ENCODE measurements at regions not wholly inside any gene's neighbourhood (a gene's known extent, or its start where the extent isn't known, plus 50 kb on each side); places are given as distances from the start of the nearest gene placed in this dataset.

- no peak overlapping the region for H3K4me3 ChIP-seq (ENCODE audit: low read depth in 1 of 5, low read length in 5 of 5)
- no peaks in the 10 kb centered on the region for H3K4me1 ChIP-seq (ENCODE audit: control insufficient read depth in 5 of 5, insufficient read depth in 5 of 5, low read length in 5 of 5)
- no peak overlapping the region for H3K9ac ChIP-seq (ENCODE audit: low read length in 5 of 5)
- H3K27ac ChIP-seq (ENCODE audit: low read depth, low read length) = no peak overlapping the region
- H3K36me3 ChIP-seq (ENCODE audit: control insufficient read depth in 5 of 5, insufficient read depth in 5 of 5, low read length in 5 of 5) = no peaks in the 10 kb centered on the region
- no peaks in the 10 kb centered on the region for H3K9me3 ChIP-seq (ENCODE audit: control insufficient read depth in 5 of 5, low read length in 5 of 5)
- H3K27me3 ChIP-seq (ENCODE audit: control insufficient read depth in 5 of 5, insufficient read depth in 4 of 5, low read length in 5 of 5) = no peaks in the 10 kb centered on the region
Measured at GRCh38 chr10:36313142-36313541, 671.0 kb upstream of the FZD8 start.

- Histone ChIP-seq H3K4me3 (ENCODE audit: low read depth in 1 of 5, low read length in 5 of 5) (no peak overlapping the region), H3K9ac (ENCODE audit: low read length in 5 of 5) (no peak overlapping the region), H3K27ac (ENCODE audit: low read depth, low read length) (no peak overlapping the region), H3K27me3 (ENCODE audit: control insufficient read depth in 5 of 5, insufficient read depth in 4 of 5, low read length in 5 of 5) (no peaks in the 10 kb centered on the region), H3K9me3 (ENCODE audit: control insufficient read depth in 5 of 5, low read length in 5 of 5) (no peaks in the 10 kb centered on the region), H3K36me3 (ENCODE audit: control insufficient read depth in 5 of 5, insufficient read depth in 5 of 5, low read length in 5 of 5) (no peaks in the 10 kb centered on the region), H3K4me1 (ENCODE audit: control insufficient read depth in 5 of 5, insufficient read depth in 5 of 5, low read length in 5 of 5) (no peaks in the 10 kb centered on the region)
Measured at GRCh38 chr10:36303896-36304295, 661.8 kb upstream of the FZD8 start.

GRCh38 chr10:36302086-36302485, 660.0 kb upstream of the FZD8 start:
- Histone ChIP-seq H3K9ac (ENCODE audit: low read length in 5 of 5) (no peak overlapping the region), H3K27me3 (ENCODE audit: control insufficient read depth in 5 of 5, insufficient read depth in 4 of 5, low read length in 5 of 5) (no peaks in the 10 kb centered on the region), H3K27ac (ENCODE audit: low read depth, low read length) (no peak overlapping the region), H3K9me3 (ENCODE audit: control insufficient read depth in 5 of 5, low read length in 5 of 5) (no peaks in the 10 kb centered on the region), H3K4me1 (ENCODE audit: control insufficient read depth in 5 of 5, insufficient read depth in 5 of 5, low read length in 5 of 5) (no peaks in the 10 kb centered on the region), H3K4me3 (ENCODE audit: low read depth in 1 of 5, low read length in 5 of 5) (no peak overlapping the region), H3K36me3 (ENCODE audit: control insufficient read depth in 5 of 5, insufficient read depth in 5 of 5, low read length in 5 of 5) (no peaks in the 10 kb centered on the region)

- no peak overlapping the region for H3K27ac ChIP-seq (ENCODE audit: low read depth, low read length)
- H3K27me3 ChIP-seq (ENCODE audit: control insufficient read depth in 5 of 5, insufficient read depth in 4 of 5, low read length in 5 of 5) = no peaks in the 10 kb centered on the region
- H3K4me3 ChIP-seq (ENCODE audit: low read depth in 1 of 5, low read length in 5 of 5) = no peak overlapping the region
- no peaks in the 10 kb centered on the region for H3K4me1 ChIP-seq (ENCODE audit: control insufficient read depth in 5 of 5, insufficient read depth in 5 of 5, low read length in 5 of 5)
- H3K9ac ChIP-seq (ENCODE audit: low read length in 5 of 5) = no peak overlapping the region
- no peaks in the 10 kb centered on the region for H3K9me3 ChIP-seq (ENCODE audit: control insufficient read depth in 5 of 5, low read length in 5 of 5)
- no peaks in the 10 kb centered on the region for H3K36me3 ChIP-seq (ENCODE audit: control insufficient read depth in 5 of 5, insufficient read depth in 5 of 5, low read length in 5 of 5)
Measured at GRCh38 chr10:36301539-36301938, 659.4 kb upstream of the FZD8 start.

GRCh38 chr10:36301139-36301538, 659.0 kb upstream of the FZD8 start:
- Histone ChIP-seq H3K9ac (ENCODE audit: low read length in 5 of 5) (no peak overlapping the region), H3K36me3 (ENCODE audit: control insufficient read depth in 5 of 5, insufficient read depth in 5 of 5, low read length in 5 of 5) (no peaks in the 10 kb centered on the region), H3K27me3 (ENCODE audit: control insufficient read depth in 5 of 5, insufficient read depth in 4 of 5, low read length in 5 of 5) (no peaks in the 10 kb centered on the region), H3K9me3 (ENCODE audit: control insufficient read depth in 5 of 5, low read length in 5 of 5) (no peaks in the 10 kb centered on the region), H3K4me3 (ENCODE audit: low read depth in 1 of 5, low read length in 5 of 5) (no peak overlapping the region), H3K4me1 (ENCODE audit: control insufficient read depth in 5 of 5, insufficient read depth in 5 of 5, low read length in 5 of 5) (no peaks in the 10 kb centered on the region), H3K27ac (ENCODE audit: low read depth, low read length) (no peak overlapping the region)

- H3K36me3 ChIP-seq (ENCODE audit: control insufficient read depth in 5 of 5, insufficient read depth in 5 of 5, low read length in 5 of 5) = no peaks in the 10 kb centered on the region
Measured at GRCh38 chr10:36283827-36284226, 641.7 kb upstream of the FZD8 start.

GRCh38 chr10:36281831-36282331, 639.8 kb upstream of the FZD8 start:
- H3K27me3 ChIP-seq (ENCODE audit: control insufficient read depth in 5 of 5, insufficient read depth in 4 of 5, low read length in 5 of 5) = no peaks in the 10 kb centered on the region
- H3K4me3 ChIP-seq (ENCODE audit: low read depth in 1 of 5, low read length in 5 of 5) = no peak overlapping the region
- H3K27ac ChIP-seq (ENCODE audit: low read depth, low read length) = no peak overlapping the region
- no peaks in the 10 kb centered on the region for H3K36me3 ChIP-seq (ENCODE audit: control insufficient read depth in 5 of 5, insufficient read depth in 5 of 5, low read length in 5 of 5)
- H3K4me1 ChIP-seq (ENCODE audit: control insufficient read depth in 5 of 5, insufficient read depth in 5 of 5, low read length in 5 of 5) = no peaks in the 10 kb centered on the region
- no peak overlapping the region for H3K9ac ChIP-seq (ENCODE audit: low read length in 5 of 5)
- H3K9me3 ChIP-seq (ENCODE audit: control insufficient read depth in 5 of 5, low read length in 5 of 5) = peaks cover 0 to 16% (median 4%) of the 10 kb centered on the region in 5 donors

More at GRCh38 chr10:36283827-36284226, 641.7 kb upstream of the FZD8 start:
- H3K27me3 ChIP-seq (ENCODE audit: control insufficient read depth in 5 of 5, insufficient read depth in 4 of 5, low read length in 5 of 5) = no peaks in the 10 kb centered on the region
- no peak overlapping the region for H3K27ac ChIP-seq (ENCODE audit: low read depth, low read length)
- no peaks in the 10 kb centered on the region for H3K4me1 ChIP-seq (ENCODE audit: control insufficient read depth in 5 of 5, insufficient read depth in 5 of 5, low read length in 5 of 5)
- H3K4me3 ChIP-seq (ENCODE audit: low read depth in 1 of 5, low read length in 5 of 5) = no peak overlapping the region
- peaks cover 8 to 32% (median 12%) of the 10 kb centered on the region in 5 donors for H3K9me3 ChIP-seq (ENCODE audit: control insufficient read depth in 5 of 5, low read length in 5 of 5)
- no peak overlapping the region for H3K9ac ChIP-seq (ENCODE audit: low read length in 5 of 5)

GRCh38 chr10:36280890-36281499, 638.9 kb upstream of the FZD8 start:
- peaks cover 0 to 7% (median 0%) of the 10 kb centered on the region in 5 donors for H3K9me3 ChIP-seq (ENCODE audit: control insufficient read depth in 5 of 5, low read length in 5 of 5)
- no peak overlapping the region for H3K4me3 ChIP-seq (ENCODE audit: low read depth in 1 of 5, low read length in 5 of 5)
- H3K4me1 ChIP-seq (ENCODE audit: control insufficient read depth in 5 of 5, insufficient read depth in 5 of 5, low read length in 5 of 5) = no peaks in the 10 kb centered on the region
- no peaks in the 10 kb centered on the region for H3K27me3 ChIP-seq (ENCODE audit: control insufficient read depth in 5 of 5, insufficient read depth in 4 of 5, low read length in 5 of 5)
- no peak overlapping the region for H3K9ac ChIP-seq (ENCODE audit: low read length in 5 of 5)
- no peak overlapping the region for H3K27ac ChIP-seq (ENCODE audit: low read depth, low read length)
- H3K36me3 ChIP-seq (ENCODE audit: control insufficient read depth in 5 of 5, insufficient read depth in 5 of 5, low read length in 5 of 5) = no peaks in the 10 kb centered on the region

- Histone ChIP-seq H3K4me3 (ENCODE audit: low read depth in 1 of 5, low read length in 5 of 5) (no peak overlapping the region), H3K36me3 (ENCODE audit: control insufficient read depth in 5 of 5, insufficient read depth in 5 of 5, low read length in 5 of 5) (no peaks in the 10 kb centered on the region), H3K9ac (ENCODE audit: low read length in 5 of 5) (no peak overlapping the region), H3K4me1 (ENCODE audit: control insufficient read depth in 5 of 5, insufficient read depth in 5 of 5, low read length in 5 of 5) (no peaks in the 10 kb centered on the region), H3K27ac (ENCODE audit: low read depth, low read length) (no peak overlapping the region), H3K9me3 (ENCODE audit: control insufficient read depth in 5 of 5, low read length in 5 of 5) (peaks cover 0 to 6% (median 0%) of the 10 kb centered on the region in 5 donors), H3K27me3 (ENCODE audit: control insufficient read depth in 5 of 5, insufficient read depth in 4 of 5, low read length in 5 of 5) (no peaks in the 10 kb centered on the region)
Measured at GRCh38 chr10:36280321-36280741, 638.2 kb upstream of the FZD8 start.

GRCh38 chr10:36278176-36278575, 636.1 kb upstream of the FZD8 start:
- peaks cover 0 to 2% (median 0%) of the 10 kb centered on the region in 5 donors for H3K9me3 ChIP-seq (ENCODE audit: control insufficient read depth in 5 of 5, low read length in 5 of 5)

More at GRCh38 chr10:36278176-36278575, 636.1 kb upstream of the FZD8 start:
- H3K4me1 ChIP-seq (ENCODE audit: control insufficient read depth in 5 of 5, insufficient read depth in 5 of 5, low read length in 5 of 5) = no peaks in the 10 kb centered on the region
- no peak overlapping the region for H3K27ac ChIP-seq (ENCODE audit: low read depth, low read length)
- no peaks in the 10 kb centered on the region for H3K36me3 ChIP-seq (ENCODE audit: control insufficient read depth in 5 of 5, insufficient read depth in 5 of 5, low read length in 5 of 5)
- no peak overlapping the region for H3K9ac ChIP-seq (ENCODE audit: low read length in 5 of 5)
- H3K4me3 ChIP-seq (ENCODE audit: low read depth in 1 of 5, low read length in 5 of 5) = no peak overlapping the region
- no peaks in the 10 kb centered on the region for H3K27me3 ChIP-seq (ENCODE audit: control insufficient read depth in 5 of 5, insufficient read depth in 4 of 5, low read length in 5 of 5)

All from subcutaneous abdominal adipose tissue (tissue), 5 donors.